COR-L47 (cell line): ENCODE measurements at regions not wholly inside any gene's neighbourhood (a gene's known extent, or its start where the extent isn't known, plus 50 kb on each side); places are given as distances from the start of the nearest gene placed in this dataset.
A peak's percentile ranks its signal among the peaks of the same experiment; 100 is the strongest.

Experiments used
- DNase-seq: peaks from one replicate; lab custom pipeline; 2025; lab: John Stamatoyannopoulos, UW

GRCh38 chrX:134747006-134747405 lies 50.0 kb downstream of the PABIR2 start:
- DNase-seq, result no peak

GRCh38 chrX:134746410-134746785 lies 50.6 kb downstream of the PABIR2 start:
- no peak for DNase-seq

- DNase-seq, result no peak
Measured at GRCh38 chrX:134745636-134746409, 51.2 kb downstream of the PABIR2 start.

- no peak for DNase-seq
Measured at GRCh38 chrX:134743091-134743490, 53.9 kb downstream of the PABIR2 start.

GRCh38 chrX:134742573-134742972 lies 54.4 kb downstream of the PABIR2 start:
- DNase-seq, result no peak

GRCh38 chrX:134741746-134742145 lies 55.3 kb downstream of the PABIR2 start:
- DNase-seq, result no peak

GRCh38 chrX:134738986-134739740 lies 57.8 kb downstream of the PABIR2 start:
- no peak for DNase-seq

GRCh38 chrX:134738445-134738844 lies 58.6 kb downstream of the PABIR2 start:
- DNase-seq, result no peak

GRCh38 chrX:134737721-134738369 lies 59.2 kb downstream of the PABIR2 start:
- no peak for DNase-seq

- no peak for DNase-seq
Measured at GRCh38 chrX:134737061-134737460, 59.9 kb downstream of the PABIR2 start.

- no peak for DNase-seq
Measured at GRCh38 chrX:134736356-134736755, 60.6 kb downstream of the PABIR2 start.

- peak; percentile 30 for DNase-seq
Measured at GRCh38 chrX:134735015-134735414, 62.0 kb downstream of the PABIR2 start.

- DNase-seq, result peak; percentile 73
Measured at GRCh38 chrX:134734466-134734952, 62.5 kb downstream of the PABIR2 start.

GRCh38 chrX:134733591-134733990 lies 63.4 kb downstream of the PABIR2 start:
- no peak for DNase-seq

GRCh38 chrX:134732676-134733075 lies 64.3 kb downstream of the PABIR2 start:
- no peak for DNase-seq

GRCh38 chrX:134732152-134732551 lies 64.9 kb downstream of the PABIR2 start:
- no peak for DNase-seq

- DNase-seq, result no peak
Measured at GRCh38 chrX:134727363-134727762, 69.1 kb upstream of the PLAC1 start.

- DNase-seq, result no peak
Measured at GRCh38 chrX:134725103-134725690, 66.9 kb upstream of the PLAC1 start.

GRCh38 chrX:134721766-134722532 lies 63.7 kb upstream of the PLAC1 start:
- no peak for DNase-seq

GRCh38 chrX:134718966-134719317 lies 60.7 kb upstream of the PLAC1 start:
- no peak for DNase-seq

- DNase-seq, result no peak
Measured at GRCh38 chrX:134718105-134718965, 60.1 kb upstream of the PLAC1 start.
